ENCODE measurements at regions not wholly inside any gene's neighbourhood (a gene's known extent, or its start where the extent isn't known, plus 50 kb on each side); places are given as distances from the start of the nearest gene placed in this dataset.

DNA sequence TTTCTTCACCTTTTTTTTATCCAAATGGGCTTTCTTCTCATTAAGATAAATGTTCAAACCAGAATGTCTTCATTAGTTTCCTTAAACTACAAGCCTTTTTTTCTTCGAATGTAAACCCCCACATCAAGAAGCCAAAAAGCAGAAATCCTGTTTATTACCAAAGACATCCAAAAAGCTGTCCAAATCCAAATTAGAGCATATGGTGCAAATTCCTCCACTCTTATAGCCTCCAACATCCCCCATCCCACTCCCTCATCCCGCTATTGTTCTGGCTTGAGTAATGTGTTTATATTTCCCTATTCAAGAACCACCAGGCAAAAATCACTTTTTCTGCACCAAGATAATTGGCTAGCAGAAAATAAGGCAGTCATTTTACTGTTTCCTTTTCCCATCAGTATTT lies 315.1 kb upstream of the ADGRL3 start:
- H3K4me1 ChIP-seq (ENCODE audit: low read depth) = no peaks in the 10 kb centered on the region
- TF ChIP-seq CTCF (IDR thresholded peaks at IDR 0.05) = no peak
- intact Hi-C loops (cut with DNase I, micrococcal nuclease) = no loop called here
- no peaks in the 10 kb centered on the region for H3K36me3 ChIP-seq (ENCODE audit: low read depth)
- DNase-seq (no peak), ATAC-seq (no peak)
- H3K9me3 ChIP-seq = no peaks in the 10 kb centered on the region
- H3K4me3 ChIP-seq = no peak overlapping the region

- intact Hi-C loops (cut with DNase I, micrococcal nuclease) = no loop called here
- H3K4me3 ChIP-seq = no peak overlapping the region
- no peaks in the 10 kb centered on the region for H3K36me3 ChIP-seq (ENCODE audit: low read depth)
- no peaks in the 10 kb centered on the region for H3K4me1 ChIP-seq (ENCODE audit: low read depth)
- H3K9me3 ChIP-seq = no peaks in the 10 kb centered on the region
- ATAC-seq = no peak
- no peak for DNase-seq
- no peak for TF ChIP-seq CTCF (IDR thresholded peaks at IDR 0.05)
Observed at GRCh38 chr4:60890743-60891142, 309.4 kb upstream of the ADGRL3 start.

GRCh38 chr4:60891947-60892346 lies 308.2 kb upstream of the ADGRL3 start:
- TF ChIP-seq CTCF (IDR thresholded peaks at IDR 0.05) = no peak
- no peak for DNase-seq
- Histone ChIP-seq H3K9me3 (no peaks in the 10 kb centered on the region), H3K4me1 (ENCODE audit: low read depth) (no peaks in the 10 kb centered on the region), H3K36me3 (ENCODE audit: low read depth) (no peaks in the 10 kb centered on the region), H3K4me3 (no peak overlapping the region)
- intact Hi-C loops (cut with DNase I, micrococcal nuclease) = no loop called here
- no peak for ATAC-seq

GRCh38 chr4:60897415-60897814 lies 302.7 kb upstream of the ADGRL3 start:
- DNase-seq = no peak
- no peak for ATAC-seq
- no peaks in the 10 kb centered on the region for H3K4me1 ChIP-seq (ENCODE audit: low read depth)

DNA sequence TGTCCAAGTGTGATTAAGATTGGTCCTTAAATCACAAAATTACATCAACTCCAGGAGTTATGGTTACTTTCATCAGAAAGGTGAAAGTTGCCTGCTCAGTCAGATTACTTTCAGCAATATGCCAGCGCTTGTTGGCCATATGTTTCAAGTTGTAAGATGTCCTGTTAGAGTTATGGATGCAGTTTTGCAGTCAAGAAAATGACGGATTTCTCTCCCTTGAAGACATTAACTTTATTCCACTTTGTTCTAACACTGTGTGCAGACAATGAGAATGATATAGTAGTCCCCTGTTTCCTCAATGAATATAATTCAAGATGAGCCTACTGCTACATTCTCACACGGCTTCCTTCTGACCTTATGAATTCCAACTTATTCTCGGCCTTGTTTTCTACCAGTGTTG lies 295.0 kb upstream of the ADGRL3 start:
- no peak for TF ChIP-seq CTCF (IDR thresholded peaks at IDR 0.05)
- Histone ChIP-seq H3K36me3 (ENCODE audit: low read depth) (no peaks in the 10 kb centered on the region), H3K4me3 (no peak overlapping the region), H3K9me3 (no peaks in the 10 kb centered on the region), H3K4me1 (ENCODE audit: low read depth) (no peaks in the 10 kb centered on the region)
- intact Hi-C loops (cut with DNase I, micrococcal nuclease) = no loop called here
- ATAC-seq (no peak), DNase-seq (no peak)

More at GRCh38 chr4:60897415-60897814, 302.7 kb upstream of the ADGRL3 start:
- TF ChIP-seq CTCF (IDR thresholded peaks at IDR 0.05) = no peak
- Histone ChIP-seq H3K9me3 (no peaks in the 10 kb centered on the region), H3K36me3 (ENCODE audit: low read depth) (no peaks in the 10 kb centered on the region), H3K4me3 (no peak overlapping the region)
- intact Hi-C loops (cut with DNase I, micrococcal nuclease) = no loop called here

- no peak overlapping the region for H3K4me3 ChIP-seq
- intact Hi-C loops (cut with DNase I, micrococcal nuclease) = no loop called here
- TF ChIP-seq CTCF (IDR thresholded peaks at IDR 0.05) = no peak
- no peaks in the 10 kb centered on the region for H3K36me3 ChIP-seq (ENCODE audit: low read depth)
- no peaks in the 10 kb centered on the region for H3K4me1 ChIP-seq (ENCODE audit: low read depth)
- no peaks in the 10 kb centered on the region for H3K9me3 ChIP-seq
- ATAC-seq (no peak), DNase-seq (no peak)
Observed at GRCh38 chr4:60911127-60911526, 289.0 kb upstream of the ADGRL3 start.
